Esophagus squamous epithelium (tissue), 4 donors: ENCODE measurements at regions not wholly inside any gene's neighbourhood (a gene's known extent, or its start where the extent isn't known, plus 50 kb on each side); places are given as distances from the start of the nearest gene placed in this dataset.

Source experiments
- CTCF ChIP-seq, 6 experiments: fragments of 450-650 bp in 4 of 6; fragments of 200-600 bp in 2 of 6; sonication (generic) in 2 of 6; IDR thresholded peaks; one replicate each; pipeline ENCODE4 v1.5.1; 2016 to 2019; ENCODE audit warnings: antibody characterized with exemption in 6 of 6, mild to moderate bottlenecking in 4 of 6, moderate library complexity in 4 of 6
- POLR2A ChIP-seq, 4 donors: fragments of 450-650 bp; IDR thresholded peaks; one replicate each; pipeline ENCODE4 v1.6.1; 2017; ENCODE audit warnings: antibody characterized with exemption in 4 of 4, mild to moderate bottlenecking in 4 of 4, moderate library complexity in 3 of 4

DNA sequence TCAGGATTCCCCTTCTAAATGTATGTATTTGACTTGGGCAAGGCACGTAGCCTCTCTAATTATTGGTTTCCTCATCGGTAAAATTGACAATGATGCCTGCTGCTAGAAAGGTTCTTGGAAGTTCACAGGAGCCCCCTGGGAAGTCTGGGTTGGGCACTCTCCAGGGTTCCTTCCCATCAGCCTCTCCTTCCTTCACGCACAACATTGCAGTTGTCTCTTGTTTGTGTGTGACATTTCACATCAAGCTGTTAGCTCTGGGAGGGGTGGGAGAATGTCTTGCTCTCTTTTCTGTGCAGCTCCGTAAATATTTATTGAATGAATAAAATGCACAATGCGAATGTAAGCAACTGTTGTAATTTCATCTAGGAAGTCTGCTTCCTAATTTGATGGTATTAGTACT lies 153.2 kb upstream of the PRICKLE1 start:
- TF ChIP-seq CTCF (IDR thresholded peaks at IDR 0.05) (no peak), POLR2A (IDR thresholded peaks at IDR 0.05) (no peak)
